Embryonic facial prominence (tissue), 1 donor: ENCODE measurements at regions not wholly inside any gene's neighbourhood (a gene's known extent, or its start where the extent isn't known, plus 50 kb on each side); places are given as distances from the start of the nearest gene placed in this dataset.

Experiments used
- DNase-seq: peaks from one replicate; pipeline ENCODE4 v3.0.0-alpha.2; 2016; ENCODE audit errors: extremely low spot score

DNA sequence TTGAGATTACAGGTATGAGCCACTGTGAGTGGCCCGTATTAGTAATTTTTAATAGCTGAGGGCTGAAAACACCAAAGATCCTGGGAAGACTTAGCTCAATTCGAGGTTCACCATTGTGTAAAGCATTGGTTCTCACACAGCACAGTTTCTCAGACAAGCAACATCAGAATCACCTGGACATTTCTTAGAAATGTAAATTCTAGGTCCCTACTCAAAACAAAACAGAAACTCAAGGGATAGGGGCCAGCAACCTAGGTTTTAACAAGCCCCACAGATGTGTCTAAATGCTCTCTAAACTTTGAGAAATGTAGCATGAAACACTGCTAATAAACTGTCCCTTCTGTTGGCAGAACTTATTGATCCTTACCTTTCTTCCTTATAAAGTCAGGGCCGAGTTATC, 681.2 kb downstream of the RNF144A start:
- no peak for DNase-seq

GRCh38 chr2:7599462-7600258, 682.4 kb downstream of the RNF144A start:
- no peak for DNase-seq

GRCh38 chr2:7601990-7602389, 684.8 kb downstream of the RNF144A start:
- no peak for DNase-seq

GRCh38 chr2:7604456-7604855, 687.2 kb downstream of the RNF144A start:
- no peak for DNase-seq

DNA sequence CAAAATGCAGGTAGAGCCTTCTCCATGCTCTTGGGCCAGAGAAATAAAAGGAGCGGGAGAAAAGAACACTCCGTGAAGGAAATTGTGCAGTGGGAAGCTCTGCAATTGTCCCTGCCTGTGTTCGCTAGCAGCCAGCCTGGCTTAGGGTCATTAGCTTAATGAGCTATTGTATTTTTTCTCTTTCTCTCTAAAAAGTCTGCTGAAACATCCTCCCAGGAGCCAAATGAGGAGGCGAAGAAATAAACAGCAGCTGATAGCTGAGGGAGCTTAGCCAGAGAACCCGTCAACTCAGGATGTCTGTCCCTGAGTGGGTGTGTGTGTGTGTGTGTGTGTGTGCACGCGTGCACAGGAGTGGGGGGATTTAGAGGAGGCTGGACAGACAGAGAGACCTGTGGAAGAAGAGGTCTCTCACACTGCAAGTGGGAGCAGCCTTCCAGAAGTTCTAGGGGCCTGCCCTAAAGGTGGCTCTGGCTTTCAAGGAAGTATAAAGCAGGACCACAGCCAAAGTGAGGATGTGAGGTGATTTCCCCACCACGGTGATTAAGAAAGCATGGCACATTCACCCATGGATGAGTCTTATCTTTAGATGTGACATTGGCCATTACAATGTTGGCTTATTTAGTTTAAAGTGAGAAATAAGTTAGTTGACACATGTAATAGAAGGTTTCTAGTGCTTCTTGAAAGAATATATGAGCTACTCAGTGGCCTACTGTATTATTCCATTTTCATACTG, 690.4 kb downstream of the RNF144A start:
- DNase-seq = no peak

DNA sequence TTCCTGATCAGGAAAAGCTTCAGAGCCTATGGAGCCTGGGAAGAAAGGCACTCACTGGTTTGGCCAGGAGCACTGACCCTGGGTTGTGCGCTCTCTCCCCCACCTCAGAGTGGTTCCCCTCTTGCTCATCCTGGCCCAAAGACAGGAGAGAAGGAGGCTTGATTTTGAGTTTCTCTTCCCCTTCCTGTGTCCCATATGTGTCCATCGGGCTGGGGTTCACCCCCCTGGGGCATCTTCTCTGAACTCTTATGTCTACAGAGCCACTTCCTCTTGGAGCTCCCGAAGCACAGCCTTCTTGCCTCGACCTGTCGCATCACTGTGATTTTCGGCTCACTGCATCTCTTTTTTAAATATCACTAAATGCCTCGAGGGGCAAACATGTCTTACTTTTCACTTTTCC, 692.3 kb downstream of the RNF144A start:
- no peak for DNase-seq

GRCh38 chr2:7609974-7610373, 692.8 kb downstream of the RNF144A start:
- no peak for DNase-seq

- DNase-seq = no peak
These were observed 694.5 kb downstream of the RNF144A start for GRCh38 chr2:7611750-7612149.

- no peak for DNase-seq
These were observed 695.8 kb downstream of the RNF144A start for GRCh38 chr2:7612969-7613368.

GRCh38 chr2:7613831-7614230, 696.6 kb downstream of the RNF144A start:
- DNase-seq = no peak

DNA sequence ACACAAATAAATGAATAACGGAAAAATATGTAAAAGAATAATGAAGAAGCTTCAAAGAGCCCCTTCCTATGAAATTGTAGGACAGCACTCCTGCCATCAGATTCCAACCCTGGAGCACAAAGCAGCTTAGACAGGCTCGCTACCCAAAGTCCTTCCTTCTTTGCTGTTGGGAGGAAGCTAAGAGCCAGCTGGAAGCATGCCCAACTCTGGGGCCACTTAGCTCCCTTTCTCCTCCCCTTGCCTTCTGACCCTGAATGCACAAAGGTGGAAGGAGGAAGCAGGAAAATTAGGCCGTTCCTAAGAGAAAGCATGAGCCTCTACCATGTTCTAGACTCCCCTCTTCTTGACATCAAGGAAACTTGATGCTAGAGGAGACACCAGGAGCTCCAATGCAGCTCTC, 700.8 kb downstream of the RNF144A start:
- no peak for DNase-seq

- no peak for DNase-seq
These were observed 702.2 kb downstream of the RNF144A start for GRCh38 chr2:7619203-7619970.

DNA sequence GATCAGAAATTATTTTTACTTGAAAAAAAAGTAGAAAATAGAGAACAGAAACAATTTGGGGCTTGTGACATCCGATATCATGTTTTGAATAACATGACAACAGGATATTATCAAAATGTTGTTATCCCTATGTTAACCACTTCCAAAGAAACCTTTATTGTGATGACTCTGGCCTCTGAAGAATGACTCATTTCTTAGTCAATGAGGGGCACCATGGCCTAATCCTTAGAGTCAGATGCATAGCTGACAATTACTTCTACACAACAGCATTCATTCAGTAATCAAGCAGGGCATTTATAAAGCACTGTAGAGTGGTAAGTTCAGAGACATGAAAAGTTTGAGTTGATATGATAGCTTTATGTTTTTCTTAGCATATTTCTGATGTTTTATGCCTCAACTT, 703.0 kb downstream of the RNF144A start:
- DNase-seq = no peak

DNA sequence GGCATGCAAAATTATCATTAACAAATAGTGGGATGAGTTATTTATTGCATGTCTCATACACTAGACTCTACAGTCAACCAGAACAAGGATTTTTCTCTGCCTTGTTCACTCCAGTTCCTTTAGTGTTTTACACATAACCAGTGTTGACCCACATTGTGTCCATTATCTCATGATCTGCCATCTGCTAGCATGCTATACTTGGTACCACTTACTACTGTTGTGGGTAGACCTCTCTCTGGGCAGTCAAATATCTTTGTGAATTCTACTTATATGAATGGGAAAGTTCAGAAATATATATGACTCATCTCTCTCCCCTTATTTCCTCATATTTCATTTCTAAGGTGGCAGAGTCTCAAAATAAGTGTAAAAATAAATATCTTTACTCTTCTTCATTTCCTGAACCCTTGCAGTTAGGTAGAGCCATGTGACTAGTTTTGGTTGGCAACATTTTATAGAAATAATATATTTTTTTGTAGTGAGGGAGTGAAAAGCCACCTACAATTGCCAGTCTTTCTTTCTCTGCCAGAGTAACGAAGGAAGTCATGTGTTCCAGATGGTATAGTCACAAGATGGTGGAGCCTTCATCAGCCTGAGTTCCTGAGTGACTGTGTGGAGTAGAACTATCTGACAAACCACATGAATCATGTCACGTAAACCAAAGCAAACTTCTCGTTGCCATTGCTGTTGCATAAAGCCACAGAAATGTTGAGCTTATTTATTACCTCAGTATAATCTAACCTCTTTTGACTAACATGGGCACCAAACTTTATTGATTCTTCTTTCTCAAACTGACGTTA, 704.0 kb downstream of the RNF144A start:
- no peak for DNase-seq

- DNase-seq = no peak
These were observed 708.4 kb downstream of the RNF144A start for GRCh38 chr2:7625392-7626138.

DNA sequence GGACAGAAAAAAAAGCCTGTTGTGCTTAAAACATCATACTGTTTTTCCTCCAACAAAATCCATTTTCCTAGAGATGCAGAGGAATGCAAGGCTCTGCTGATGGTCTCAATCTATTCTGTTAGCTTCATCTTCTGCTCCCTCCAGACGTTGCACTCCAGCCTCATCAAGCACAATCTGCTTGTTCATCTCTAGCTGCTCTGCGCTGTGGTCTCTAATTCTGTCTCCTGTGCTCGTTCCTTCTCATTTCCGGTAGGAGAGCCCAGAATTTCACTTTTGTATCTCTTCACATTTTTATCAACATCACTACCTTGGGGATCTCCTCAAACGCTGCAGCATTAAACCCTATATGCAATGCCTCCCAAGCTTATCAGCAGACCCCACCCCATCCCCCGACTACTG, 708.9 kb downstream of the RNF144A start:
- DNase-seq = no peak

DNA sequence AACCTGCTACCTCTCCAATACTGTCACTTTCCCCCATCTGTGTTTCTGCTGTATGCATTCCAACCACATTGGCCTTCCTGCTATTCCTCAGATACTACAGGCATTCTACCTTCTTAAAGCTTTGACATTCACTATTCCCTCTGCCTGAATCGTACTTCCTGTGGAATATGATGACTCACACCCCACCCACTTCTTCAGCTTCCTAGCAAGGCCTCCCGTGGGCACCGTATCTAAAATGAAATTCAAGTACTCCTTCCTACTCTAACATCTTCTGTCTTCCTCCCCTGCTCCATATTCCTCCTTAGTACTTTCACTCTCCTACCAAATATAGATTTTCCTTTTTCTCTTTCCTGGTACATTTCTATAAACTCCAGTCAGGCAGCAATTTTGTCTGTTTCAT, 710.4 kb downstream of the RNF144A start:
- no peak for DNase-seq

DNA sequence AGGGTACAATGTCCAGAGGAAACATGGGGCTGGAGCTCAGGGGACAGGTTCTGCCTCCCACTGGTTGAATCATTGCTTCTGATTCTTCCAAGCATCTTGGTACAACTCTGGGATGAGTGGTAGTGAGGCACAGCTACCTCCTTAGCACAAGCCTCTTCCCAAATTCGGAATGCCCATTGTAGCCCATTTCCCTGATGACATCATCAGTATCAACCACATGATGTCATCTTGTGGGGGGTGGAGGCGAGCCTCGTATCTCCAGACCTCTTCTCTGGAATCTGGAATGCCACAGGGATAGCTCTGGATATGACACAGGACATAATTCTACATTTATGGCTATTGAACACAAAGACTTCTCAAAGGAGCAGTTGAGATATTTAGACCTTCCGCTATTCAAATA, 715.2 kb downstream of the RNF144A start:
- DNase-seq = no peak

DNA sequence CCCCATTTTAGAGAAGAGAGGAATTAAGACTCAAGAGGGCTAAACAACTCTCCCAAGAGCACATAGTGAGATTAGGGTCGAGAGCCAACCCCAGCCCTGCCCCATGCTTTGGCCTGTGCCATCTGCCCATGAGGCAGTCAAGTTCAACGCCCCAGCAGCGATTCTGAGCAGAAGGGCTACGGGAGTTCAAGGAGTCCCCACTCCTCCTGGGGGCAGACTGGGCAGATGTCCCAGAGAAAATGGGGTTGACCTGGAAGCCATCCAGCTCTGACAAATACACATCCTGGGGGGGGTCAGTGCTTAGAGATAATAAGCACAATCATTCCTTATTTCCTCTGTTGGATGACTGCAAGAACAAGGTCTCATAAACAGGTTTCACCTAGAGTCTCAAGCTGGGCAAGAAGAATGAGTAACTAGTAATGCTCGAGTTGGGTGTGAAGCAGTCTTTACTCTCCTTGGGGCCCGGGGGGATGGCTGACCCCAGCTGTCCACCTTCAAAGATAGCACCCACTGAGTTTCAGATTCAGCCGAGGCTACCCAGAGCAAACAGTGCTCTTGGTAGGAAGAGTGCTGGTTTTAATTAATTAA, 716.4 kb downstream of the RNF144A start:
- no peak for DNase-seq

DNA sequence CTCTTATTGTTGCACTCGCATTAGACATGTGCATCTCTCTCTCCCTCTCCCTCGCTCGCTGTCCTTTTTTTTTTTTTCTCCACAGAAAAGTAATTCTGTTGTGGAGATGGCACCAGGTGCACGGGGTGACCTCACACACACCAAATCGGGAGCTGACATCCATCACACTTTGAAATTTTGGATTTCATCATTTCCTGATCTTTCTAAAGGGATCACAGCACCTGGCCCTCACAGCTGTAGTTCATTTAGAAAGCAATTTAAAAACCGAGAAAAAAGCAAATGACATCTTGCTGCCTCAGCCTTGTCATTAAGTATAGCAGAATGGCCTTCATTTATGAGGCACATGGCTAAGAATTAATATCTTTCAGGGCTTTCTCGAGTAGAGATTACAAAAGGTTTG, 717.2 kb downstream of the RNF144A start:
- DNase-seq = no peak

DNA sequence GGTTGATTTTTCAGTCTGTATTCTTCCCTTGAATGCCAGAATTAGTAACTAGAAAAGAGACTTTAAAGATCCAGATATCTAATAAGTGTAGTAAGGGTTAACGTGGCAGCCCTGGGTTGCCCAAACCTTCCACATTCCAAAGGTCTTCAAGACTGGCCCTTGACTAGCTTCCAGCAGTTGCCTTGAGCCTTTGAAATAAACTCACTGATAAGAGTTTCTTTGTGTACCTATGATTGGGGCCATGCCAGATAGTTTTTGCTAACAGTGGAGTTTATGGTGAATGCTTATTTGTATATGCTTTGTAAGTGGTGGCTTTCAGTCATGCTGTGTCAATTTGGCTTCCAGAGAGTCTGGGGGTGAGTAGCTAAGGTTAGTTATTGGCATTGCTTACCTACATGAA, 722.3 kb downstream of the RNF144A start:
- DNase-seq = no peak
